ENCODE measurements at regions not wholly inside any gene's neighbourhood (a gene's known extent, or its start where the extent isn't known, plus 50 kb on each side); places are given as distances from the start of the nearest gene placed in this dataset.

DNA sequence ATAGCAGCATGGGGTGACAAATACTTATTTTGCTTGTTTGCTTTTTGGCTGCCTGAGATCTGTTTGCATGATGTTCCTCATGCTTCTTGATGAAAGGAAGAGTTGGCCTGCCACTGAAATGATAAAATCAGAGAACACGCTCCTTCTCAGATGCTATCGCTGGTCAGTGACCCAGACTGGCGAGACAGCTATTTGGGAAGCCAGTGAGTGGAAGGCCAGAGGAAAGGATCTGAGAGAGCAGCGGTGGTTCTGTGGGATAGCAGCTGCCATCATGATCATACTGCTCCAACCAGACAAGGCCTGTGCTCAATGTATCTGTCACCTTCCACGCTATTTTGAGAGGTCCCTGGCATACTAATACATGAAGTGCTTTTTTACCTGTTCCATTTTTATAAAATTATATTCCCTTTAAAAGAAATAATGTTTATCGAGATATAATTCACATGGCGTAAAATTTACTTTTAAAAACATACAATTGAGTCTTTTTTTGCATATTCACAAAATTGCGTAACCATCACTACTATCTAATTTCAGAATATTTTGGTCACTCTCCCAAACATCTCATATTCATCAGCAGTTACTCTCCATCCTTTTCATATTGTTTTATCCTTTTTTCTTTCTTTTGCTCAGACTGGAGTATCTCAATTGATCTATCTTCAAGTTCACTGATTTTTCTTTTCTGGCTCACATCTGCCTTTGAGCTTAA lies 695.1 kb downstream of the TNS3 start:
- TF ChIP-seq EZH2phosphoT487 (IDR thresholded peaks at IDR 0.05; ENCODE audit: insufficient read depth, low read depth) = no peak
- no peak for TF ChIP-seq EZH2 (IDR thresholded peaks at IDR 0.05; ENCODE audit: insufficient read depth, poor library complexity, severe bottlenecking)

Measured in GM23248 (cell line).